CD4-positive, alpha-beta T cell treated with Interleukin-17A for 4 hours (primary cell): ENCODE measurements at regions not wholly inside any gene's neighbourhood (a gene's known extent, or its start where the extent isn't known, plus 50 kb on each side); places are given as distances from the start of the nearest gene placed in this dataset.

Experiments
- DNase-seq: peaks from one replicate; pipeline ENCODE4 v3.0.0-alpha.2; 2020; ENCODE audit warnings: mixed read lengths

GRCh38 chr20:20992686-20993360 is 113.3 kb downstream of the LINC00237 start:
- DNase-seq = no peak

DNA sequence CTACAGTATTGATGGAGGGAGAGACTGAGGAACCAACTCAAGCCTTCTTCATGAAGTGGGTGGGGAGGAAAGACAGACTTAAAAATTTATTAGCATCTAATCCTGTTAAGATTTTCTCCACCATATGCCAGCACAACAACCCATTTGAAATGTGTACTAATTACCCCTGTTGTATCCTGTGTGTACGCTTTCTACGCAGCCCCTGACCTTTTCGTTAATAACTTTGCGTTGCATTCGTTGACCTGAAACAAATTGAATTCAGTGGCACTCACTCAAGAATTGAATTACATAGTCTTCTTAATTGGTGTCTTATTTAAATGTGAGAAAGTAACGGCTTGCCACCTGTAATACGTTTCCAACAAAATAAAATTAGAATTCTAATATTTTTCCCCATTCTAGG is 113.9 kb downstream of the LINC00237 start:
- DNase-seq = no peak

GRCh38 chr20:20989081-20989480 is 117.1 kb downstream of the LINC00237 start:
- DNase-seq = no peak

DNA sequence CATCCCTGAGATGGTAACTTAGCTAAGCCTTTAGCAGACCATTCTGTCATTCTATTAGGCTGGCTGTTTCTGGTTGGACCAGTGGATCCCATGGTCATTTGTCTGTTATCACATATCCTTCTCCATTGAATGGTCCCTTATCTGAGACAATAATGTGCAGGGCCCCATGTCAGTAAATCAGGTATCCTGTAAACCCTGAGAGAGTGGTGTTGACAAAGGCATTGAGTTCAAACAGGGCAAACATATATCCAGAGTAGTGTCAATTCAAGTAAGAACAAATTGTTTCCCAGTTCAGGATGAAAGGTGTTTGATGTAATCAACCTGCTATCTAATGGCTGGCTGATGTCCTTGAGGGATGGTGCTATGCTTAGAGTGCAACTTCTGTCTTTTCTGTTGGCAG is 126.2 kb downstream of the LINC00237 start:
- no peak for DNase-seq

DNA sequence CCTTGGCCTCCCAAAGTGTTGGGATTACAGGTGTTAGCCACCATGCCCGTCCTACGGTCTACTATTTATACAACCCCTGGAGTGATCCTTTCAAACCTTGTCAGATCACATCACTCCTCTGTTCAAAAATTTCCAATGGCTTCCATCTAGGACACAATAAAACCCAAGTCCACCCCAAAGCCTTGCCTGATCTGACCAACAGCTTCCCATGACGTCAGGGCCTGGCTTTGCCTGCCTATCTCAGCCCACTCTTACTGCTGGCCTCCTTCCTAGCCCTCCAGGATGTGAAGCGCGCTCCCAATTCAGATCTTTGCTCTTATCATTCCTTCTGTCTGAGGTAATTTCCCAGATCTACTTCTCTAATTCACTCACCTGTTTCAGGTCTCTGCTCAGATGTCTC is 128.4 kb downstream of the LINC00237 start:
- no peak for DNase-seq

- no peak for DNase-seq
These were observed 133.7 kb downstream of the LINC00237 start for GRCh38 chr20:20972490-20972889.

DNA sequence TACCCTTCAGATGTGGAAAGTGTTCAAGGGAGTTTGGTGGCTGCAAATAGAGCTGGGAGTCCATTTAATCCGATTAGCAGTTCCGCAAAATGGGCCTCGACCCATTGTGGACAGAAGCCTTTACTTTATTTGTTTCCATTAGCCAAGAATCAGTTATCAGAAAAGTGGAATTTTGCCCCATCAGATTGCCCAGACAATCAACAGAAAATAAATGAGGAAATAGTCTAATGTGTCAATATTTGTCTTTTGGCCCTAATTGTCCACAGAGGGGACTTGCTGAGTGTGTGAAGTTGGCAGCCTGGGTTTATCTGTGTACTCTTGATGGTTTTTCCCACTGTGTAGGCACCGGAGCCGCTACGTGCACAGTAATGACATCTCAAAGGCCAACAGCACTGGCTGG is 134.3 kb downstream of the LINC00237 start:
- DNase-seq = no peak

GRCh38 chr20:20970841-20971240 is 135.3 kb downstream of the LINC00237 start:
- no peak for DNase-seq

- DNase-seq = no peak
These were observed 136.4 kb downstream of the LINC00237 start for GRCh38 chr20:20969701-20970280.

DNA sequence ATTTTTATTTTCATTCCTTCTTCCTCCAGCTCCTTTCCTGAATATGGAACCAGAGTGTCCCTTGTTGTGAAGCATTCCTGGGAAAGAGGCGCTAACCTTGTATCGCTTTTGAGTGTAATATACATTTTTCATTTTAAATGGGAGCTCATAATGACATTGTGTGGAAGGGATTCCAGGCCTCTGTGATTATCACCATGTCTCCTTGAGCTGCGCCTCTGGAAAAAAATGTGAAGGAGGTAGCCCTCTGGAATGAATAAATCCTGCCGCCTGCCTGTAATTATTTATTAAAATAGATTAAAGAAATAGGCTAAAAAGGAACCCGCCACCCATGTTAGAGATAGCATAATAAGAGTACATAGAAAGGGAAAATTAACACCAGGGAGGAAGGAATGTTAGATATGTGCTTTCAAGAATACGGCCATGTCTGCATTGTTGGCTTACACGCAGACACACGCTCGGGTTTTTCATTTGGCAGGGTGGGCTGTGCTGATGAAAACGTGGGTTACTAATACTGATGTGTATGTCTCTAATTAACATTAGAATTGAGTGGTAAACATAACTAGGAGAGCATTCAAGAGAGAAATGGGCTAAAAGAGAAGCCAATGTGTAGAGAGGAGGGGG is 138.5 kb downstream of the LINC00237 start:
- DNase-seq = no peak

DNA sequence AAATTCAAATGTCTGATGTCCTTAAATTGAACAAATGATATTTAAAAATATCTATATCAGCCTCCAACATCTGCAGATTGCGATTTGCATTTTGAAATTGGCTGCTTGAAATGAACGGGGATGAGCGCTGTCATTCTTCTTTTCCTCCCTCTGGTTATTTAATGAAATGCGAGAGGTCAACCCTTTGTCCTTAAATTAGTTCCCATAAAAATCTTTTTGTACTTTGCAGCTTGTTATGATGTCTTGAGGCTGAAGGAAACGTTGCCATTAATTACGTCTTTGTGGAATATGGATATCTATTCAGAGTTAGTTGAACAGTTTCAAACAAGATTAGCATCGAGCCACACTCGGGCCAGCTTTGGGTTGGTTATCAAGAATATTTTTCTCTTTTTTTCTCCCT is 140.0 kb downstream of the LINC00237 start:
- DNase-seq = no peak

- no peak for DNase-seq
These were observed 147.0 kb downstream of the LINC00237 start for GRCh38 chr20:20959031-20959755.

GRCh38 chr20:20956513-20956931 is 149.6 kb downstream of the LINC00237 start:
- no peak for DNase-seq

DNA sequence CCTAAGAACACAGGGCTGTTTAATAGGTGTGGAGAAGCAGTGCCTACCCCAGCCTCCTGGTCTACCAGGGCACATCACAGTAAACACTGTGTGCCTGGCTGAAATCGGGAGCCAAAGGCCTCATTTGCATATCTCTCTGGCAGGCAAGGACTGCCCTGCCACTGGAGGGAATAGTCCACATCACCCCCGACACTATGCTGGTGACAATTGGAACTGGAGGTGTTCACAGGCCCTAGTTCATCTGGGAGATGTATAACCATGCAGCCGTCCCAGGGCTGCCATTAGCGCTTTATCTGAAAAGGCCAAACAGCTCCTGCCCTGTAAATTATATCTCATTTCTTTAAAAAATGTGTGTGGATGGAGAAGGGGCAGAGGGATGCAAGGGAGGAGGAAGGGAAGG is 150.3 kb downstream of the LINC00237 start:
- no peak for DNase-seq

GRCh38 chr20:20953738-20954618 is 152.2 kb downstream of the LINC00237 start:
- DNase-seq = no peak

- no peak for DNase-seq
These were observed 155.5 kb downstream of the LINC00237 start for GRCh38 chr20:20950620-20951019.

DNA sequence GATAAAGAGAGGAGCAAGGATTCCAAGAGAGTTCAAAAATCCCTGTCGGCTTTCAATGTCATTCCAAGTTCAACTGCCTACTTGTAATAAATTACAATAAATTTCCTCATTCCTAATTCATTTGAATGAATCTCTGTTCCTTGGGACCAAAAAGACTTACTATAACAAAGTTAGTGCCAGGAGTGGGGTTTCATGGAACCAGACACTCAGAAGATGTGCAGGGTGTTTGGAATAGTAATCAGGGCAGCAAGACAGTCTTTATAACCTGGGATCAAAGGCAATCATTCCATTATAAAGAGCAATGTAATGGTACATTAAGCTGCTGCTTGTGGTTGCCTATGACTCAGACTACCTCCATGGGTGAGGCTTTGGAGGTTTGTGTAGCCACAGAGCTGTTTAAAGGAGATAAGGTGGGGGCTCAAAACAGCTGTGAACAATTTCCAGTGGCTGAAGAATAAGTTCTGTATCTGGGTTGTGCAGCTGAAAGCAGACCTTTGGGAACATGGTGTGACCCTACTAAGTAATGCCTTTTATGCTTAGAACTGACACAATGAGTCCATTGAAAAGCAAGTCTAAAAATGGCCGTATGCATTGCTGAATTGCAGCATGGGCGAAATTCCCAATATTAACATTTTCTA is 159.9 kb downstream of the LINC00237 start:
- DNase-seq = no peak

DNA sequence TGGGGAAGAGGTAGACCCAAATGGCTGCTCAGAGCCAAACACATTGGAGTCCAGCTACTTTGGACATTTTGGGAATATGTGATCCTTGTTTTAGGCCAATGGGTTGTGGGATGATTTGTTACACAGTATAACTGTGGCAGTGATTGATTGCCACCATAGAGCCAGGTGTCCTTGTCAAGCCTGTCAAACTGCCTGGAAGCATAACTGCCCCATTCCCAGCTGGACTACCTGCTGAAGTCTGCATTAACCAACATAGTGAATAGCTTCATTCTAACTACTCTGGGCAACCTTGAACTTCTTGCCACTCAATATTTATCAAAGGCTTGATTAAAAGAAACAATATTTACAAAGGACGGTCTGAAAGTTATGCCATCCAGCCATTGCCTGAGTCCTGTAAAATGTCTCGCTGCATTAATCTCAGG is 164.7 kb downstream of the LINC00237 start:
- DNase-seq = no peak

DNA sequence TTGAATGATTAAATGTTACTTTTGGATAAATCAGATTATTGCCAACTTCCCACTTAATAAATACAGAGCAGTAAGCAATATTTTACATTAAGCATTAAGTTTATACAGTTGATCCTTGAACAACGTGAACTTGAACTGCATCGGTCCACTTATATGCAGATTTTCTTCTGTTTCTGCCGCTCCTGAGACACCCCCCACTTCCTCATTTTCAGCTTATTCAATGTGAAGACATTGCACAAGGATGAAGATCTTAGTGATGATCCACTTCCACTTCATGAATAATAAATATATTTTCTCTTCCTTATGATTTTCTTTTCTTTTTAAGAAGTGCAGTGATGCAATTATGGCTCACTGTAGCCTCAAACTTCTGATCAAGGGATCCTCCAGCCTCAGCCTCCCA is 167.2 kb downstream of the LINC00237 start:
- no peak for DNase-seq

DNA sequence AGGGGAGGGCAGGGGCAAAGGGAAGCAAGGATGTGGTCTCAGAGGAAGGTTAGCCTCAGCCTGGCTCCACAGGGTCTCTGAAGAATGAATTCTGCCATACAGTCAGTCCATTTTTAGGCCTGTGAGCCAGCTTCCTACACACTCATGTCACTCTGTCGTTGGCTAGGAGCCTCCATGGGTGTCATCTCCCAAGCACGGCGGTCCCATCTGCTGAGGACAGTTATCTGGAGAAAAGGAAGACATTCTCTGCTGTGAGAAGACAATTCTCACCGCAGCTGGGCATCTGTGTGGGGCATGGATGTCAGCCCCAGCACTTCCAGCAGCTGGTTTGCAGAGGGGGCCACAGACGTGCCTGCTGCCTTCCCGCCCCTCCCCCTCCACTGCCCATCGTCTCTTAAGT is 167.6 kb downstream of the LINC00237 start:
- no peak for DNase-seq

DNA sequence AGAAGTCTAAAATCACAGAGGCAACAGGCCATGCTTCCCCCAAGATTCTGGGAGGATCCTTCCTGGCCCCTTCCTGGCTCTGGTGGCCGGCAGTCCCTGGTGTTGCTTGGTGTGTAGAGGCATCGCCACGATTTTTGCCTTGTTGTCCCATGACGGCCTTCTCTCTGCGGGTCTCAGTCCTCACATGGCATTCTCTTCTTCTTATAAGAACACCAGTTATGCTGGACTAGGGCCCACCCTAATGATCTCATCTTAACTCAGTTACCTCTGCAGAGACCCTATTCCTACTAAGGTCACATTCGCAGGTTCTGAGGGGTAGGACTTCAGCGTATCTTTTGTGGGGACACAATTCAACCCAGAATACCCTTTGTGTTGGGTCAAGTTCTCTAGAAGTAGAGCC is 168.0 kb downstream of the LINC00237 start:
- DNase-seq = no peak
